Endodermal cell (in vitro differentiated cells): ENCODE measurements at regions not wholly inside any gene's neighbourhood (a gene's known extent, or its start where the extent isn't known, plus 50 kb on each side); places are given as distances from the start of the nearest gene placed in this dataset.

Source experiments
- DNase-seq: peaks from one replicate; pipeline ENCODE4 v3.0.0-alpha.2; 2017
- H3K27ac ChIP-seq: 2 replicates; pipeline ENCODE4 v1.5.1; 2013; ENCODE audit warnings: mild to moderate bottlenecking, low read depth, low read length, moderate library complexity
- H3K27me3 ChIP-seq: 2 replicates; pipeline ENCODE4 v1.6.1; 2013; ENCODE audit warnings: mild to moderate bottlenecking, low read length, moderate library complexity; ENCODE audit not compliant: insufficient read depth, control insufficient read depth, poor library complexity, severe bottlenecking
- H3K36me3 ChIP-seq: 2 replicates; pipeline ENCODE4 v1.7.0; 2013; ENCODE audit warnings: mild to moderate bottlenecking, low read length, moderate library complexity; ENCODE audit not compliant: control insufficient read depth, insufficient read depth
- H3K4me1 ChIP-seq: one replicate; pipeline ENCODE4 v1.7.0; 2013; ENCODE audit warnings: low read length; ENCODE audit not compliant: control insufficient read depth, insufficient read depth
- H3K4me3 ChIP-seq: 2 replicates; pipeline ENCODE4 v1.5.1; 2013; ENCODE audit warnings: mild to moderate bottlenecking, low read length, moderate library complexity
- H3K9ac ChIP-seq: 2 replicates; pipeline ENCODE4 v1.6.1; 2013; ENCODE audit warnings: mild to moderate bottlenecking, low read length, moderate library complexity; ENCODE audit not compliant: poor library complexity, severe bottlenecking; ENCODE audit errors: extremely low read depth
- H3K9me3 ChIP-seq: 2 replicates; pipeline ENCODE4 v1.6.1; 2013; ENCODE audit warnings: mild to moderate bottlenecking, low read length, moderate library complexity; ENCODE audit not compliant: control insufficient read depth
- H3K27ac Mint-ChIP-seq: 2 replicates; pipeline ENCODE4 v1.8.0; 2020; ENCODE audit warnings: mixed read lengths
- H3K27me3 Mint-ChIP-seq: 2 replicates; pipeline ENCODE4 v1.8.0; 2021; ENCODE audit warnings: mild to moderate bottlenecking, mixed read lengths; ENCODE audit not compliant: insufficient read depth
- H3K36me3 Mint-ChIP-seq: 2 replicates; pipeline ENCODE4 v1.8.0; 2020; ENCODE audit warnings: low read depth, mixed read lengths
- H3K4me1 Mint-ChIP-seq: 2 replicates; pipeline ENCODE4 v1.8.0; 2020; ENCODE audit warnings: mixed read lengths
- H3K4me3 Mint-ChIP-seq: 2 replicates; pipeline ENCODE4 v1.8.0; 2020; ENCODE audit warnings: mild to moderate bottlenecking, moderate library complexity, mixed read lengths
- H3K9me3 Mint-ChIP-seq: 2 replicates; pipeline ENCODE4 v1.8.0; 2020; ENCODE audit warnings: mild to moderate bottlenecking, mixed read lengths
- CTCF ChIP-seq: fragments of 200-600 bp; sonication (generic); conservative IDR thresholded peaks from 2 replicates; pipeline ENCODE4 v1.5.0; 2021; ENCODE audit warnings: antibody characterized with exemption, mild to moderate bottlenecking
- WGBS, 2 experiments: methylation state at CpG; one replicate each; pipeline versions ENCODE4 v1.1.5 to v1.1.7; 2013; ENCODE audit warnings: missing lambda C conversion rate in 2 of 2, mixed read lengths in 1 of 2; ENCODE audit not compliant: insufficient coverage in 1 of 2, insufficient read length in 1 of 2; 5-methylcytosine and 5-hydroxymethylcytosine counted together

DNA sequence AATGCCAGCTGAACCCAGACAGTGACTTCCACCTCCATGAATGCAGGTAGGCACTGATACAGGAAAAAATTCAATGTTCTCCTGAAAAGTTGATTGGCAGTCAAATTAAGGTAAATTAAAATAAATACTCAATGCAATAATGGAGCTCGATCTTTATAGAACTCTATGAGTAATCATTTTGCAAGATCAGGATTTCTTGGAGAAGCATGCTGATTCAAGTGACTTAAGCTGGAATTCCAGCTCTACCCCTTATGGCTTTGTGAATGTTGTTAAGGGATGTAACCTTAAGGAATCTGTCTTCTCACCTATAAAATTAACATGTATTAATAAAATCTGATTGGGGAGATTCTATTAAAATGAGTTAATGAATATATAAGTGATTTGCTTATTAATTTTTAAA, 145.1 kb downstream of the QPCT start:
- Histone ChIP-seq H3K4me1 (peaks cover 3% of the 10 kb centered on the region), H3K9ac (no peak overlapping the region), H3K4me3 (no peak overlapping the region), H3K36me3 (no peaks in the 10 kb centered on the region), H3K27ac (no peak overlapping the region), H3K9me3 (peaks cover 20% of the 10 kb centered on the region), H3K27me3 (no peaks in the 10 kb centered on the region)
- Mint-ChIP-seq H3K27me3 (no peaks in the 10 kb centered on the region), H3K9me3 (peaks cover 24% of the 10 kb centered on the region), H3K4me3 (no peak overlapping the region), H3K36me3 (peaks cover 8% of the 10 kb centered on the region), H3K27ac (no peak overlapping the region), H3K4me1 (no peaks in the 10 kb centered on the region)
- 94% methylated on average over 1 of the region's 1 CpG; no CpG with 5 or more reads in 1 of the 2 experiments for WGBS, 2 experiments
- no peak for DNase-seq
- TF ChIP-seq CTCF = no peak

DNA sequence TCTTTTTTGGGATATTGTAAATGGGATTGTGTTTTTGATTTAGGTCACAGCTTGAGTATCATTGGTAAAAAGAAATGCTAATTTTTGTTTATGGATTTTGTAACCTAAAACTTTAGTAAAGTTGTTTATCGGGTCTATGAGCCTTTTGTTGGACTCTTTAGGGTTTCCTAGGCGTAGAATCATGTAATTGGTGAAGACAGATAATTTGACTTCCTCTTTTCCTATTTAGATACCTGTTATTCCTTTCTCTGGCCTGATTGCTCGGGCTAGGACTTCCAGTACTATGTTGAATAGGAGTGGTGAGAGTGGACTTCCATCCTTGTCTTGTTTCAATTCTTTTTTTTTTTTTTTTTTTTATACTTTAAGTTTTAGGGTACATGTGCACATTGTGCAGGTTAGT, 149.0 kb downstream of the QPCT start:
- peaks cover 3% of the 10 kb centered on the region for H3K4me1 ChIP-seq
- DNase-seq = no peak
- no peaks in the 10 kb centered on the region for H3K36me3 ChIP-seq
- no peak overlapping the region for H3K9ac ChIP-seq
- H3K9me3 ChIP-seq = peaks cover 33% of the 10 kb centered on the region
- Mint-ChIP-seq H3K27me3 (no peaks in the 10 kb centered on the region), H3K4me1 (no peaks in the 10 kb centered on the region), H3K4me3 (no peak overlapping the region), H3K27ac (no peak overlapping the region), H3K9me3 (peaks cover 36% of the 10 kb centered on the region), H3K36me3 (peaks cover 11% of the 10 kb centered on the region)
- WGBS, 2 experiments = 100% methylated on average over 3 of the region's 3 CpGs; no CpG with 5 or more reads in 1 of the 2 experiments
- H3K27ac ChIP-seq = no peak overlapping the region
- no peak overlapping the region for H3K4me3 ChIP-seq
- no peak for TF ChIP-seq CTCF
- no peaks in the 10 kb centered on the region for H3K27me3 ChIP-seq

- Histone ChIP-seq H3K4me1 (no peaks in the 10 kb centered on the region), H3K9me3 (peaks cover 13% of the 10 kb centered on the region), H3K27me3 (no peaks in the 10 kb centered on the region), H3K4me3 (no peak overlapping the region), H3K36me3 (no peaks in the 10 kb centered on the region), H3K9ac (no peak overlapping the region), H3K27ac (no peak overlapping the region)
- 87% methylated on average over 3 of the region's 3 CpGs; no CpG with 5 or more reads in 1 of the 2 experiments for WGBS, 2 experiments
- no peaks in the 10 kb centered on the region for H3K27me3 Mint-ChIP-seq
- TF ChIP-seq CTCF = no peak
- no peak for DNase-seq
- H3K4me3 Mint-ChIP-seq = no peak overlapping the region
- H3K36me3 Mint-ChIP-seq = peaks cover 3% of the 10 kb centered on the region
- H3K9me3 Mint-ChIP-seq = peaks cover 12% of the 10 kb centered on the region
- no peaks in the 10 kb centered on the region for H3K4me1 Mint-ChIP-seq
- no peak overlapping the region for H3K27ac Mint-ChIP-seq
Measured at GRCh38 chr2:37499113-37499512, 154.7 kb downstream of the QPCT start.
